ENCODE measurements at regions not wholly inside any gene's neighbourhood (a gene's known extent, or its start where the extent isn't known, plus 50 kb on each side); places are given as distances from the start of the nearest gene placed in this dataset.
"Not testable (repeated sequence)": the region's sequence is repeated elsewhere in the genome, so short reads cannot be mapped to it uniquely, and the experiment has no call there.

- no peak for DNase-seq
Observed at GRCh38 chr2:235105821-235106359, 154.1 kb downstream of the SH3BP4 start.

DNA sequence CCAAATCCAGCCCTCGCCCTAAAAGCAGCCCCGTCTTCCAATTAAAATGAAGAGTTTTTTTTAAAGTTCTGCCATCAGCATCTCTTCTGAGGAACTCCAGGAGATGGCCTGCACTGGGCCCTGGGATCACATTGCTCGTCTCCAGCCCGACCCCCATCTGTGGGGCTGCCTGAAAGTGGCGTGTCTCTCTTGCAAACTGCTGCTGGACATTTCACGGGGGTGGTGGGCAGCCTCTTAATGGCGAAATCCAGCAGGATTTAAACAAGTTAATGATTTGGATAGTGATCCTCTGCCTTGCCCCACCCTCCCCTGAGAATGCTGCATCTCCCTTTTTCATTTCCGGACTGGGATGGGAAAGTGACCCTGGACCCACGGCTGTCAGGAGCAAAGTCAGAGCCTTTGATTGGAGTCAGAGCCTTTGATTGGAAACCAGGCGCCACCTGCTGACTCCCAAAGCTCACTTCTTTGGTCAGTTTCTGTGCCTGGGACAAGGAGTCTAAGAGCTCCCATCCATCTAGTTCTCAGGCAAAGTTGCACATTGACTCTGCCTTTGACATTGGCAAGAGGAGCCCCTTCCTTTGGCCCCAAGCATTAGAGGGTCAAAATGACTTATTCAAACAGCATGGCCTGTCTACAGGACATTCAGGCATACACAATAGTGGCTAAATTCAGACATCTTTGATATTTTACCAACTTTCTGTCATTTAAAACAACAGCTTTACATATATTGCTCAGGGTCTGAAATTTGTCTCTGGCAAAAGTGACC lies 155.2 kb downstream of the SH3BP4 start:
- DNase-seq: no peak

- no peak for DNase-seq
Observed at GRCh38 chr2:235107640-235107951, 155.8 kb downstream of the SH3BP4 start.

DNA sequence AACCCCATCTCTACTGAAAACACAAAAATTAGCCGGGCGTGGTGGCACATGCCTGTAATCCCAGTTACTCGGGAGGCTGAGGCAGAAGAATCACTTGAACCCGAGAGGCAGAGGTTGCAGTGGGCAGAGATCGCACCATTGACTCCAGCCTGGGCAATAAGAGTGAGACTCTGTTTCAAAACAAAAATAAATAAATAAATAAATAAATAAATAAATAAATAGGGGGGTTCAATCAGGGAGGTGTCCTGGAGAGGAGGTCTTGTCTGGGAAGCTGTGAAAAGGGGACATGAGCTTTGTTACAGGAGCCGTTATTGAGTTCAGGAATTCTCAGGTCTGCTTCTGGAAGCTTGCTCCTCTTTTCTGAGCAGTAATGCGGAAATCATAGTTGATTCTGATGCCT lies 157.7 kb downstream of the SH3BP4 start:
- not testable (repeated sequence) for DNase-seq

- no peak for DNase-seq
Observed at GRCh38 chr2:235112365-235112764, 160.5 kb downstream of the SH3BP4 start.

GRCh38 chr2:235113854-235114253 lies 162.0 kb downstream of the SH3BP4 start:
- no peak for DNase-seq

DNA sequence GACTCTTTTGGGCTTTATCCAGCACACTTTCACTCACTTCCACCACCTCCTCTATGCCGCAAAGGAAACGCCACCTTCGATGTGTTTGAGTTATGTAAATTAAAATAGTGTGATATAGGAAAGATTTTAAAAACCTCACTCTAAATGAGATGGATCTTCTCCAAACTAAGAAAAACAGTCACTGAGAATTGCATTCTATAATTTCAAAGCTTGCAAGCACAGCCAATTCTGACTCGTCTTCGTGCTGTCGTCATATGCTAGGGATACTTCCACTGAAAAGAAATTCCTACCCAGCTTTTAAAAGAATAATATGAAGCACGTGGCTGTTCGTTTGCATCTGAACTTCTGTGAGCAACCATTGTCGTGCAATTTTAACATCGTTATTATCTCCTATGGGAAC lies 162.5 kb downstream of the SH3BP4 start:
- no peak for DNase-seq

DNA sequence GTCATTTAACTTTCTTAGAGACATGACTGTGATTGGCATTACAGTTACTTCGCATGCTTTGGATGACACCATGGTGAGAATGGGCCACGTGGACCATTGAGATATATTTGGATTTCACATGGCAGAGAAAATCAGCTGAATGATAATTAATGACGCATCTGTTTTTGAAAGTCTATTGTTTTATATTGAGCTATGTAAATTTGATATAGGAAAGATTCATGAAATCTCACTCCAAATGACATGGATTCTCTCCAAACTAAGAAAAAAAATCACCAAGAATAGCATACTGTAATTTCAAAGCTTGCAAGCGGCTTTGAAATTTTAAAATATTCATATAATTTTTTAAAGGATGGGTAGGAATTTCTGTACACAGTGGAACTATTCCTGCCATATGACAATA lies 163.7 kb downstream of the SH3BP4 start:
- no peak for DNase-seq

DNA sequence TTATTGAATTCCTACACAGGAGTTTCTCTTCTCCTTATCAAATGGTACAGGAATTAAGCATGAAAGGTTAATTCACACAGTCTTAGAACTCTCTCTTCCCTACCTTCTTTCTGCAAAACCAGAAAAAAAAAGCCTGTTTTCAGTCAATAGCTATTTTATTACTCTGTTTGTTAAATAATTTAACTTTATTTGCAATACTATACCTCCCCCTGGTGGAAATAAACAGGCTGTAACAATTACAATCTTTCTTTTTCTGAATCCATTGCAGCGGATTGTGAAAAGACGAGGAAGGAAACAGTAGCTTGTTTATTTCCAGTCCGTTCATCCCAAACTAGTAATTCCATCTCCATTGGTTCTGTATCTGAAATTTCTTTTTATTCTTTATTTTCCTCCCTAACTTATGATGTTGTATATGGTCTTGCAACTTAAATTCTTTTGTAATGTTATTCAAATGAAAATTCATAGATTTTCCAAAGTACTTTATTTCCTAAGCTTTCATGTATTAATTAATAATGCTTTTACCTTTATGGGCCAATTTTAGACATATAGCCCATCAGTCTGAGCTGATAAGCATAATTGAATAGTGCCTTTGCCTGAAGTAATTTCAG lies 165.2 kb downstream of the SH3BP4 start:
- peak; percentile 7 for DNase-seq

DNA sequence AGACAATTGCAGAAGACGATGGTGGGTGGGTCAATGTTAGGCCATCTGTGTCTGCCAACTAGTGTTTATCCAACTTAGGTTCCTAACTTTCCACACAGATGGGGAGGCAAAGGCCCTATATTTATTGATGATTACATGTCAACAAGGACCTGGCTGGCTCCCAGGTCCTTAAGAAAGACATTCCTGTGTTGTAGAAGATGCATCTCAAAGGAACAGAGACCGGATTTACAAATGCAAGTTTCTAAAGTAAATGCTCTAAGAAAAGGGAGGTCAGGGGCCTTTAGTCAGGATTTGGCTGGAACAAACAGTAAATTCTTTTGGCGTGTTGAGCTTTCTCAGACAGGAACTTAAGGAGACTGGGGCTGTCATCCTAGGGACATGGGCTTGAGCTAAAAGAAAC lies 175.0 kb downstream of the SH3BP4 start:
- DNase-seq: no peak

GRCh38 chr2:235127931-235128330 lies 176.1 kb downstream of the SH3BP4 start:
- no peak for DNase-seq

GRCh38 chr2:235129850-235130249 lies 178.0 kb downstream of the SH3BP4 start:
- no peak for DNase-seq

DNA sequence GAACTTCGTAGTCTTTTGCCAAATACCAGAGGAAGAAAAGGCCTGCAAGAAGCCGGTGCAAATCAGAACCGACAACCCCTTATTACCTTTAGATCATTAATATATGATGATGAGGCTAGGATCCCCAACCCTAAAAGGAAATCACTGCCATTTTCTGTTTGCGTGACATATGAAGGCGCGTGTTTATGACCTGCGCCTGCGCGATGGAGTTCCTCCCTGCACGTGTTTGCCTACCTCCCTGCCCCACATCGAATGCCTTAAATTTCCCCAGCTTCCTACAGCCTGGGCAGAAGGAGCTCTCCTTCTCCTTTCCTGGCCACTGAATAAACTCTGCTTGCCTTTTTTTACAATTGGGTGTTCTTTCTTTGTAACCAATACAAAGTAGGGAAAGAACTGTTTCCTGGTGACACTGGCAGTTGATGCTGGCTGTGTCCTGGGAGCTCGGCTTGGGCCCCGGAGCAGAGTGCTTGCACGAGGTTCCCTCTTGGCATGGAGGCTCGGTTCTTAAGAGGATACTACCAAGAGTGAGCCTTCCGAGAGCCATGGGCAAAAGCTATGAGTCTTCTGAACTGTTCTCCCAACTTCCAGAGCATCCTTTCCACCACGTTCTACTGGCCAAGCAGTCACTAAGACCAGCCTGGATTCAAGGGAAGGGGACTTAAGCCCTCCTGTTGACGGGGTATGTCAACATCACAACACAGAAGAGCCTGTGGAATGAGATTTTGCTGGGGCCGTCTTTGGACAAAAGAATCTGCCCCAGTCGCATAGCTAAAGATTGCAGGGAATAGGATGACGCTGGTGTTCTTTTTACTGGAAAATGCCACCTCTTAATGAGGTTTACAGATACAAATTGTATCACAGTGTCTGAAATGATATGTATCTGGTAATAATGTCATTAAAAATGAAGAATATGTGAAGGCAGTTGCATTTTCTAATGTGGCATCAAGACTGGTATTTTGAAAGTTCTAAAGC lies 179.8 kb downstream of the SH3BP4 start:
- no peak for DNase-seq

- DNase-seq: no peak
Observed at GRCh38 chr2:235132651-235133050, 180.8 kb downstream of the SH3BP4 start.

GRCh38 chr2:235133837-235134236 lies 182.0 kb downstream of the SH3BP4 start:
- no peak for DNase-seq

DNA sequence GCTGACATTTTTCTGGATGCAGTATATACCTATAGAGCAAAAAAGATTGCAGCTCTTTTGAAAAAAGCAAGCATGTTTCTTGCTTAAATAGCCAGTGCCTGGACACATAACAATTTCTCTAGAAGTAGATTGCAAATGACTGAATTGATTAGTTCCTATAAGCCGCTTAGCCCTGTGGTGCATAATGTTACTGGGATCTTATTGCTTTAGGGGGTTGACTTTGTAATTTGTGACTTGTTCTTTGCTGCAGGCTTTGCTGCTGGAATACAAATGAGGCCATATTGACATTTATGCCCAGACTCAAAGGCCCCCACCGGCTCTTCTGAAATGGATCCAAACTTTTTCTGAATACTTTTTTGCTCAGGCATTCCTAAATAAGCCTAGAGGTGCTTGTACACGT lies 182.6 kb downstream of the SH3BP4 start:
- no peak for DNase-seq

GRCh38 chr2:235135195-235135965 lies 183.6 kb downstream of the SH3BP4 start:
- DNase-seq: no peak

GRCh38 chr2:235135990-235136561 lies 184.3 kb downstream of the SH3BP4 start:
- DNase-seq: no peak

DNA sequence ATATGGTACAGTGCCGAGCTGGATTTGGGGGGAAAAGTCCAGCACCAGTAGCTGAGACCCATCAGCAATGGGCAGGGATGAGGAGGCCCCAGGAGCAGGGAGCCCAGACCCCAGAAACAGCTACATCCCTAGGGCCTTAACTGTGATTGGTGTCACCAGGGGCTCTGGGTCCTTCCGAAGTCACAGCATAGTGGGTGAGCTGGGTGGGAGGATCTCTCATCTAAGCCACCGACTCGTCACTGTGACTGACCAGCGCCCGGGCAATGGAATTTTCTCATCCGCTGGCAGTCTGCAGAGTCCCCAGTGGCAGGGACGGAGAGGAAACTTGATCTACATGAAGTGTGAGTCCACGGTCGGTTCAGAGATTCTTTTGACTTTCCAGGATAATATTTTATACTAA lies 186.5 kb downstream of the SH3BP4 start:
- no peak for DNase-seq

- no peak for DNase-seq
Observed at GRCh38 chr2:235139956-235140800, 188.4 kb downstream of the SH3BP4 start.

DNA sequence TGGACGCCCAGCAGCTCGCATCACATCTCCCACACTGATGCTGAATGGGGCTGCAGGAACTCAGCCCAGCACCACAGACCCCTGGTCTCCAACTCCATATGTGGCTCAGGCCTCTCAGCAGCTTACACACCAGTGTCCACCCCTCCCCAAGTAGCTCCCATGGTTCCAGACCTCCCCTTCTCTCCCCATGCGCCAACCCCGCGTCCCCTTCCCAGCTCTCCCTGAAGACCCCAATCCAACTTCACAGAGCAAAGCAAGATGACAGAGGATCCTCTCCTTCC lies 188.9 kb downstream of the SH3BP4 start:
- no peak for DNase-seq
